HEK293 (cell line): ENCODE measurements at regions not wholly inside any gene's neighbourhood (a gene's known extent, or its start where the extent isn't known, plus 50 kb on each side); places are given as distances from the start of the nearest gene placed in this dataset.

Source experiments
- CTCF ChIA-PET: fragments of 350-600 bp; formaldehyde crosslinking; extraction: SDS; loops from one replicate; lab custom pipeline; 2021; ENCODE audit warnings: antibody characterized with exemption; lab: Yijun Ruan, JAX
- POLR2A ChIA-PET: fragments of 300-600 bp; formaldehyde crosslinking; extraction: SDS; loops from one replicate; lab custom pipeline; 2020; ENCODE audit warnings: antibody characterized with exemption, inconsistent platforms; lab: Yijun Ruan, JAX
- H3K27ac ChIP-seq: fragments of 200-500 bp; sonication (Bioruptor generic); 2 replicates; pipeline ENCODE4 v1.5.1; 2014; ENCODE audit warnings: low read depth, low read length, control low read depth, inconsistent platforms; ENCODE audit errors: extremely low read depth
- H3K36me3 ChIP-seq, 2 experiments: fragments of 200-500 bp in 1 of 2; sonication (Bioruptor generic) in 1 of 2; 1 replicate in 1 of 2; 2 replicates in 1 of 2; pipeline ENCODE4 v1.5.1; 2014 to 2017; ENCODE audit warnings: inconsistent platforms in 2 of 2, low read length in 2 of 2; ENCODE audit not compliant: control insufficient read depth in 2 of 2, insufficient read depth in 1 of 2
- H3K4me1 ChIP-seq: fragments of 200-500 bp; sonication (Bioruptor generic); 2 replicates; pipeline ENCODE4 v1.5.1; 2014; ENCODE audit warnings: mild to moderate bottlenecking, low read length, inconsistent platforms; ENCODE audit not compliant: control insufficient read depth, insufficient read depth
- H3K4me3 ChIP-seq: 2 replicates; pipeline ENCODE4 v1.5.1; 2011; ENCODE audit warnings: low read depth, mild to moderate bottlenecking, control low read depth, low read length, moderate library complexity
- H3K9me3 ChIP-seq: fragments of 200-500 bp; sonication (Bioruptor generic); 2 replicates; pipeline ENCODE4 v1.5.1; 2014; ENCODE audit warnings: low read depth, low read length, inconsistent platforms; ENCODE audit not compliant: control insufficient read depth, insufficient read depth
- HOXA7 ChIP-seq: sonication (generic); formaldehyde crosslinking; IDR thresholded peaks from 2 replicates; pipeline ENCODE4 v1.8.1; 2022; ENCODE audit warnings: missing genetic modification reagents, borderline replicate concordance
- IKZF3 ChIP-seq: fragments of 450-650 bp; IDR thresholded peaks from 2 replicates; pipeline ENCODE4 v1.5.0; 2018; ENCODE audit warnings: missing biosample characterization, mild to moderate bottlenecking, missing genetic modification characterization, moderate library complexity
- KLF1 ChIP-seq: fragments of 450-650 bp; formaldehyde crosslinking; IDR thresholded peaks from 2 replicates; pipeline ENCODE4 v1.5.1; 2016; ENCODE audit warnings: missing biosample characterization, missing genetic modification characterization
- MEIS1 ChIP-seq: sonication (generic); formaldehyde crosslinking; IDR thresholded peaks from 2 replicates; pipeline ENCODE4 v1.8.1; 2022; ENCODE audit warnings: missing genetic modification reagents, mild to moderate bottlenecking, borderline replicate concordance
- MZF1 ChIP-seq: fragments of 450-650 bp; formaldehyde crosslinking; IDR thresholded peaks from 2 replicates; pipeline ENCODE4 v1.5.1; 2017; ENCODE audit warnings: missing biosample characterization, missing genetic modification characterization, borderline replicate concordance
- ZBTB48 ChIP-seq: fragments of 450-650 bp; formaldehyde crosslinking; IDR thresholded peaks from 2 replicates; pipeline ENCODE4 v1.5.1; 2016; ENCODE audit warnings: missing biosample characterization, missing genetic modification characterization
- ZBTB49 ChIP-seq: fragments of 450-650 bp; formaldehyde crosslinking; IDR thresholded peaks from 2 replicates; pipeline ENCODE4 v1.5.1; 2016; ENCODE audit warnings: missing biosample characterization, missing genetic modification characterization, low read depth
- ZBTB6 ChIP-seq: fragments of 450-650 bp; formaldehyde crosslinking; IDR thresholded peaks from 2 replicates; pipeline ENCODE4 v1.5.1; 2017; ENCODE audit warnings: missing biosample characterization, missing genetic modification characterization
- ZFHX2 ChIP-seq: fragments of 450-650 bp; formaldehyde crosslinking; conservative IDR thresholded peaks from 2 replicates; pipeline ENCODE4 v1.5.1; 2016; ENCODE audit warnings: missing biosample characterization, missing genetic modification characterization
- ZNF114 ChIP-seq: fragments of 450-650 bp; formaldehyde crosslinking; IDR thresholded peaks from 2 replicates; pipeline ENCODE4 v1.5.0; 2017; ENCODE audit warnings: missing biosample characterization, missing genetic modification characterization
- ZNF138 ChIP-seq: fragments of 450-650 bp; formaldehyde crosslinking; IDR thresholded peaks from 2 replicates; pipeline ENCODE4 v1.5.1; 2016; ENCODE audit warnings: missing biosample characterization, missing genetic modification characterization, borderline replicate concordance
- ZNF16 ChIP-seq: fragments of 450-650 bp; formaldehyde crosslinking; IDR thresholded peaks from 2 replicates; pipeline ENCODE4 v1.5.1; 2016; ENCODE audit warnings: low read depth, missing biosample characterization, missing genetic modification characterization
- ZNF184 ChIP-seq: fragments of 450-650 bp; IDR thresholded peaks from 2 replicates; pipeline ENCODE4 v1.5.1; 2018; ENCODE audit warnings: missing biosample characterization, mild to moderate bottlenecking, missing genetic modification characterization
- ZNF404 ChIP-seq: fragments of 450-650 bp; formaldehyde crosslinking; IDR thresholded peaks from 2 replicates; pipeline ENCODE4 v1.5.1; 2017; ENCODE audit warnings: missing biosample characterization, missing genetic modification characterization
- ZNF544 ChIP-seq: fragments of 450-650 bp; formaldehyde crosslinking; IDR thresholded peaks from 2 replicates; pipeline ENCODE4 v1.5.0; 2017; ENCODE audit warnings: missing biosample characterization, missing genetic modification characterization
- ZNF548 ChIP-seq: fragments of 450-650 bp; formaldehyde crosslinking; IDR thresholded peaks from 2 replicates; pipeline ENCODE4 v1.5.1; 2016; ENCODE audit warnings: missing biosample characterization, missing genetic modification characterization
- ZNF585B ChIP-seq: fragments of 450-650 bp; formaldehyde crosslinking; IDR thresholded peaks from 2 replicates; pipeline ENCODE4 v1.5.1; 2016; ENCODE audit warnings: missing biosample characterization, missing genetic modification characterization
- ZNF596 ChIP-seq: fragments of 450-650 bp; IDR thresholded peaks from 2 replicates; pipeline ENCODE4 v1.5.0; 2018; ENCODE audit warnings: missing biosample characterization, mild to moderate bottlenecking, missing genetic modification characterization, moderate library complexity
- ZNF621 ChIP-seq: fragments of 450-650 bp; formaldehyde crosslinking; IDR thresholded peaks from 2 replicates; pipeline ENCODE4 v1.5.1; 2017; ENCODE audit warnings: missing biosample characterization, missing genetic modification characterization
- ZNF830 ChIP-seq: fragments of 450-650 bp; IDR thresholded peaks from 2 replicates; pipeline ENCODE4 v1.5.0; 2018; ENCODE audit warnings: missing biosample characterization, missing genetic modification characterization, low read depth, mild to moderate bottlenecking, moderate library complexity
- TF ChIP-seq, protein P1 (sequence below): fragments of 450-650 bp; IDR thresholded peaks from 2 replicates; pipeline ENCODE4 v1.5.1; 2018; ENCODE audit warnings: missing biosample characterization, missing genetic modification characterization
- TF ChIP-seq, protein P2 (sequence below): fragments of 450-650 bp; formaldehyde crosslinking; IDR thresholded peaks from 2 replicates; pipeline ENCODE4 v1.5.1; 2016; ENCODE audit warnings: missing biosample characterization, missing genetic modification characterization
- TF ChIP-seq, protein P3 (sequence below): fragments of 450-650 bp; formaldehyde crosslinking; IDR thresholded peaks from 2 replicates; pipeline ENCODE4 v1.5.0; 2017; ENCODE audit warnings: missing biosample characterization, missing genetic modification characterization, borderline replicate concordance

DNA sequence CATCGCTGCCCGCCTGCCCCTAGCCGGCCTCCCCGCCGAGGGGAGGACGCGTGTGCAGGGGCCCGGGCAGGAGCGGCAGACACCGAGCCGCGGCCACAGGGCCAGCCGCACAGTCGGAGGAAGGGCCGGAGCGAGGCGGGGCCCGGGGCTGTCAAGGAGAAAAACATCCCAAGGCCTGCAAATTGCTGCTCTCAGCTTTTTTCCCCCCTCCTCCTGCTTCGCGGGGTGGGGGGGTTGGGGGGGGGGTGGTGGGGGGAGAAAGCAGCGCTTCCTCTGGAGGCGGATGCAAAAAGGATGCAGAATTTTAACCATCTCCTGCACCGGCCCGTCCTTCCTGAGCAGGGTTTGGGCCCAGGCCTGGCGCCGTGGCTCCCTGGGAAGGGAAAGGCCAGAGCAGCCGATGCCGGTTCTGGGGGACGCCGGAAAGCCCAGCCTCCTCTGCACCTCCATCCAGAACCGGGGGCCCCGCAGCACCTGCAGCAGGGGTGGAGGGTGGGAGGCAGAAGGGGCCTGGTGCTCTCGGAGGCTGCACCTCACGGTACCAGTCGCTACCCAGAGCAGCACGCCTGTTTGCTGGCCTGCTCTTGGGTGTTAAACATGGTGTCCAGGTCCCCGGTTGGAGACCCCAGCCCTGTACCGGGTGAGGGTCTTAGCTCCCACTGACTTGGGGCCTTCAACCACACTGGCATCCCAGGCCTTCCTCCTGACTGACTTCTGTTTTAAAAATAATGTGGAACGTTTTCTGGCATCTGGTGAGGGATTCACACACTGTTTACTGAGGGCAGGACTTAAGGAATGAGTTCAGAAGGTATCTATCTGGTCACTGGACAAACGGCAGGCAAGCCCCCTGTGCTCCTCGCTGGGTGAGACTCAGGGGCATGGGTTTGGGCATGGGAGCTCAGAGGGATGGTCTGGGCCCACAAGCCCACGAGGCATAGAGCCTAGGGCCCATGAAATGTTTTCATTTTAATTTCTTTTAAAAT, 77.4 kb upstream of the WNT7B start (continued):
- TF ChIP-seq, protein P1, sequence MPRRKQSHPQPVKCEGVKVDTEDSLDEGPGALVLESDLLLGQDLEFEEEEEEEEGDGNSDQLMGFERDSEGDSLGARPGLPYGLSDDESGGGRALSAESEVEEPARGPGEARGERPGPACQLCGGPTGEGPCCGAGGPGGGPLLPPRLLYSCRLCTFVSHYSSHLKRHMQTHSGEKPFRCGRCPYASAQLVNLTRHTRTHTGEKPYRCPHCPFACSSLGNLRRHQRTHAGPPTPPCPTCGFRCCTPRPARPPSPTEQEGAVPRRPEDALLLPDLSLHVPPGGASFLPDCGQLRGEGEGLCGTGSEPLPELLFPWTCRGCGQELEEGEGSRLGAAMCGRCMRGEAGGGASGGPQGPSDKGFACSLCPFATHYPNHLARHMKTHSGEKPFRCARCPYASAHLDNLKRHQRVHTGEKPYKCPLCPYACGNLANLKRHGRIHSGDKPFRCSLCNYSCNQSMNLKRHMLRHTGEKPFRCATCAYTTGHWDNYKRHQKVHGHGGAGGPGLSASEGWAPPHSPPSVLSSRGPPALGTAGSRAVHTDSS (tag by site-specific recombination): no peak
- TF ChIP-seq ZNF621 (tag by site-specific recombination): no peak
- TF ChIP-seq ZNF548 (tag by site-specific recombination): no peak
- TF ChIP-seq ZFHX2 (tag by site-specific recombination): peak; percentile 50
- no peak for TF ChIP-seq ZNF596 (tag by site-specific recombination)
- TF ChIP-seq IKZF3 (tag by site-specific recombination): no peak
- TF ChIP-seq MZF1 (tag by site-specific recombination): no peak
- no peak for TF ChIP-seq ZNF16 (tag by site-specific recombination)
- no peak for TF ChIP-seq ZNF114
- TF ChIP-seq ZNF184 (tag by site-specific recombination): no peak
- TF ChIP-seq, protein P2, sequence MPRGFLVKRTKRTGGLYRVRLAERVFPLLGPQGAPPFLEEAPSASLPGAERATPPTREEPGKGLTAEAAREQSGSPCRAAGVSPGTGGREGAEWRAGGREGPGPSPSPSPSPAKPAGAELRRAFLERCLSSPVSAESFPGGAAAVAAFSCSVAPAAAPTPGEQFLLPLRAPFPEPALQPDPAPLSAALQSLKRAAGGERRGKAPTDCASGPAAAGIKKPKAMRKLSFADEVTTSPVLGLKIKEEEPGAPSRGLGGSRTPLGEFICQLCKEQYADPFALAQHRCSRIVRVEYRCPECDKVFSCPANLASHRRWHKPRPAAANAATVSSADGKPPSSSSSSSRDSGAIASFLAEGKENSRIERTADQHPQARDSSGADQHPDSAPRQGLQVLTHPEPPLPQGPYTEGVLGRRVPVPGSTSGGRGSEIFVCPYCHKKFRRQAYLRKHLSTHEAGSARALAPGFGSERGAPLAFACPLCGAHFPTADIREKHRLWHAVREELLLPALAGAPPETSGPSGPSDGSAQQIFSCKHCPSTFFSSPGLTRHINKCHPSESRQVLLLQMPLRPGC (tag by site-specific recombination): no peak
- no peak for TF ChIP-seq ZNF544 (tag by site-specific recombination)
- TF ChIP-seq MEIS1 (CRISPR knock-in tag): no peak
- peak; percentile 17; the same call in 1 of the 2 replicates for TF ChIP-seq ZBTB48 (tag by site-specific recombination)
- no peak for TF ChIP-seq ZNF830
- TF ChIP-seq ZBTB49 (tag by site-specific recombination): no peak

GRCh38 chr22:46055181-46055875, 78.4 kb upstream of the WNT7B start:
- peak overlapping the region; percentile 100 for H3K27ac ChIP-seq
- CTCF ChIA-PET: interaction anchor here (1.0 to 3.1 kb wide), 4 partner anchors 9 to 62 kb away, joined by 3 to 15 read pairs (median 4); no protein-coding TSS in a partner anchor
- POLR2A ChIA-PET: interaction anchor here (1.7 to 6.2 kb wide), 3 partner anchors 14 to 19 kb away, joined by 5 to 42 read pairs (median 30); no protein-coding TSS in a partner anchor
- no peak overlapping the region for H3K4me3 ChIP-seq
- H3K4me1 ChIP-seq: peaks cover 16% of the 10 kb centered on the region
- no peaks in the 10 kb centered on the region for H3K36me3 ChIP-seq
- no peaks in the 10 kb centered on the region for H3K9me3 ChIP-seq
- TF ChIP-seq, protein P3, sequence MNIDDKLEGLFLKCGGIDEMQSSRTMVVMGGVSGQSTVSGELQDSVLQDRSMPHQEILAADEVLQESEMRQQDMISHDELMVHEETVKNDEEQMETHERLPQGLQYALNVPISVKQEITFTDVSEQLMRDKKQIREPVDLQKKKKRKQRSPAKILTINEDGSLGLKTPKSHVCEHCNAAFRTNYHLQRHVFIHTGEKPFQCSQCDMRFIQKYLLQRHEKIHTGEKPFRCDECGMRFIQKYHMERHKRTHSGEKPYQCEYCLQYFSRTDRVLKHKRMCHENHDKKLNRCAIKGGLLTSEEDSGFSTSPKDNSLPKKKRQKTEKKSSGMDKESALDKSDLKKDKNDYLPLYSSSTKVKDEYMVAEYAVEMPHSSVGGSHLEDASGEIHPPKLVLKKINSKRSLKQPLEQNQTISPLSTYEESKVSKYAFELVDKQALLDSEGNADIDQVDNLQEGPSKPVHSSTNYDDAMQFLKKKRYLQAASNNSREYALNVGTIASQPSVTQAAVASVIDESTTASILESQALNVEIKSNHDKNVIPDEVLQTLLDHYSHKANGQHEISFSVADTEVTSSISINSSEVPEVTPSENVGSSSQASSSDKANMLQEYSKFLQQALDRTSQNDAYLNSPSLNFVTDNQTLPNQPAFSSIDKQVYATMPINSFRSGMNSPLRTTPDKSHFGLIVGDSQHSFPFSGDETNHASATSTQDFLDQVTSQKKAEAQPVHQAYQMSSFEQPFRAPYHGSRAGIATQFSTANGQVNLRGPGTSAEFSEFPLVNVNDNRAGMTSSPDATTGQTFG: no peak
- no peak for TF ChIP-seq ZNF138 (tag by site-specific recombination)
- peak; percentile 37; the same call in 1 of the 2 replicates for TF ChIP-seq KLF1 (tag by site-specific recombination)
- no peak for TF ChIP-seq ZNF585B (tag by site-specific recombination)
- peak; percentile 56 for TF ChIP-seq ZFHX2 (tag by site-specific recombination)
- TF ChIP-seq ZNF404 (tag by site-specific recombination): no peak
- no peak for TF ChIP-seq HOXA7 (CRISPR knock-in tag)
- TF ChIP-seq ZBTB6 (tag by site-specific recombination): no peak
